K562 (cell line): ENCODE measurements at regions not wholly inside any gene's neighbourhood (a gene's known extent, or its start where the extent isn't known, plus 50 kb on each side); places are given as distances from the start of the nearest gene placed in this dataset.

Experiments used
- E2F5 ChIP-seq: sonication (generic); formaldehyde crosslinking; IDR thresholded peaks from 2 replicates; pipeline ENCODE4 v1.8.0; 2022; ENCODE audit warnings: mild to moderate bottlenecking, missing genetic modification reagents
- EP300 ChIP-seq: IDR thresholded peaks from 2 replicates; pipeline ENCODE4 v1.6.1; 2012; ENCODE audit warnings: low read length, improper control_type of control experiment

GRCh38 chr5:23332650-23333251 lies 174.7 kb upstream of the PRDM9 start:
- TF ChIP-seq EP300 (no peak), E2F5 (no peak)
